Ascending aorta (tissue), 2 donors: ENCODE measurements at regions not wholly inside any gene's neighbourhood (a gene's known extent, or its start where the extent isn't known, plus 50 kb on each side); places are given as distances from the start of the nearest gene placed in this dataset.

Experiments used
- DNase-seq, 2 donors: peaks; one replicate each; pipeline ENCODE4 v3.0.0-alpha.2; 2019; ENCODE audit warnings: low spot score in 2 of 2
- H3K27ac ChIP-seq, 2 donors: fragments of 200-600 bp; sonication (generic); one replicate each; pipeline ENCODE4 v1.5.1; 2016 to 2017; ENCODE audit warnings: mild to moderate bottlenecking in 1 of 2
- H3K27me3 ChIP-seq: fragments of 200-600 bp; sonication (generic); one replicate; pipeline ENCODE4 v1.5.1; 2017
- H3K36me3 ChIP-seq, 2 donors: fragments of 200-600 bp; sonication (generic); one replicate each; pipeline ENCODE4 v1.5.1; 2016
- H3K4me1 ChIP-seq, 2 donors: fragments of 200-600 bp; sonication (generic); one replicate each; pipeline ENCODE4 v1.5.1; 2016 to 2017; ENCODE audit warnings: mild to moderate bottlenecking in 1 of 2
- H3K4me3 ChIP-seq, 2 donors: fragments of 200-600 bp; sonication (generic); one replicate each; pipeline ENCODE4 v1.5.1; 2016 to 2017; ENCODE audit warnings: mild to moderate bottlenecking in 1 of 2
- H3K9me3 ChIP-seq, 2 donors: fragments of 200-600 bp; sonication (generic); one replicate each; pipeline ENCODE4 v1.5.1; 2016
- intact Hi-C: fragments of 100-400 bp; cut with DNase I; formaldehyde crosslinking; loops from one replicate; pipeline ENCODE4 v1.15.1; 2023
- TF ChIP-seq, protein P1 (sequence below), 3 experiments: fragments of 200-600 bp in 2 of 3; fragments of 450-650 bp in 1 of 3; sonication (generic) in 2 of 3; IDR thresholded peaks; one replicate each; pipeline ENCODE4 v1.5.1; 2016 to 2019; ENCODE audit warnings: antibody characterized with exemption in 3 of 3, mild to moderate bottlenecking in 1 of 3, moderate library complexity in 1 of 3

DNA sequence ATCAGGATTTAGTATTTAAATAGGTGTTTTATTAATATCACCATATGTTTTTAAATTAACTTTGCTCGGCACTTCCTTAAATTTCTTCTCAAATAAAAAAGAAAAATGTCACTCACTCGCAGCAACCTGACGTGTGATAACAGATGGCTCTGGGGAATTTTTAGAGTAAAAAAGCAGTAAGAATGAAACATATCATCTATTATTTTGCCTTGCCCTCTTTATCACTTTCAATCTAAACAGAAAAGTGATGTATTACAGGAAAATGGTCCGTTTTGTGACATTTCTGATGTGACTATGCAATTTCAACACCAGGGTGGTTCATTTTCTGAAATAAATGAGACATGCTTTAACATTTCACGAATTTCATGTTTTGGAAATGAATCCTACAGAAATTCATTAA is 1368.0 kb upstream of the LRRTM1 start:
- no peak for DNase-seq
- Histone ChIP-seq H3K4me3 (no peak overlapping the region), H3K27ac (no peak overlapping the region), H3K4me1 (no peaks in the 10 kb centered on the region), H3K27me3 (no peaks in the 10 kb centered on the region), H3K36me3 (no peaks in the 10 kb centered on the region), H3K9me3 (no peaks in the 10 kb centered on the region)
- intact Hi-C loops, result no loop called here
- TF ChIP-seq, protein P1, sequence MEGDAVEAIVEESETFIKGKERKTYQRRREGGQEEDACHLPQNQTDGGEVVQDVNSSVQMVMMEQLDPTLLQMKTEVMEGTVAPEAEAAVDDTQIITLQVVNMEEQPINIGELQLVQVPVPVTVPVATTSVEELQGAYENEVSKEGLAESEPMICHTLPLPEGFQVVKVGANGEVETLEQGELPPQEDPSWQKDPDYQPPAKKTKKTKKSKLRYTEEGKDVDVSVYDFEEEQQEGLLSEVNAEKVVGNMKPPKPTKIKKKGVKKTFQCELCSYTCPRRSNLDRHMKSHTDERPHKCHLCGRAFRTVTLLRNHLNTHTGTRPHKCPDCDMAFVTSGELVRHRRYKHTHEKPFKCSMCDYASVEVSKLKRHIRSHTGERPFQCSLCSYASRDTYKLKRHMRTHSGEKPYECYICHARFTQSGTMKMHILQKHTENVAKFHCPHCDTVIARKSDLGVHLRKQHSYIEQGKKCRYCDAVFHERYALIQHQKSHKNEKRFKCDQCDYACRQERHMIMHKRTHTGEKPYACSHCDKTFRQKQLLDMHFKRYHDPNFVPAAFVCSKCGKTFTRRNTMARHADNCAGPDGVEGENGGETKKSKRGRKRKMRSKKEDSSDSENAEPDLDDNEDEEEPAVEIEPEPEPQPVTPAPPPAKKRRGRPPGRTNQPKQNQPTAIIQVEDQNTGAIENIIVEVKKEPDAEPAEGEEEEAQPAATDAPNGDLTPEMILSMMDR (IDR thresholded peaks at IDR 0.05), result no peak

DNA sequence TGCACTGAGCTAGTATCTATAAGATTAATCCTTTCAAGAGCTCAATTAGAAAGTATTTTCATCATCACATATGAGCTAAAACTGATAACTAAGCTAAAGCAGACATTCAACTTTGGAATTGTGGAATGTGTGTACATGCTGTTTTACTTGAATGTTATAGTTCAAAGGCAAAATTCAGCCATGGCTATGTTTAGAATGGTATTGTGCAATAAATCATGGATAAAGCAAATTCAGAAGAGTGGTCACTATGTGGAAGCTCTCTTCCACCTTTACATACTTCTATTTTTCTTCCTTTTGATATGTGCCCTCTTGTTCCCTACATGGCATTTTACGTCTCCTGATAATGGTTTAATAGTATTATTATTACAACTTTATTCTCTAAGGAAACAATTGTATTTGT is 1366.3 kb upstream of the LRRTM1 start:
- TF ChIP-seq, protein P1 (IDR thresholded peaks at IDR 0.05), result no peak
- no peak for DNase-seq
- H3K36me3 ChIP-seq, result no peaks in the 10 kb centered on the region
- no peak overlapping the region for H3K4me3 ChIP-seq
- H3K9me3 ChIP-seq, result no peaks in the 10 kb centered on the region
- intact Hi-C loops, result no loop called here
- H3K27me3 ChIP-seq, result no peaks in the 10 kb centered on the region
- H3K4me1 ChIP-seq, result no peaks in the 10 kb centered on the region
- no peak overlapping the region for H3K27ac ChIP-seq

- Histone ChIP-seq H3K4me3 (no peak overlapping the region), H3K4me1 (no peaks in the 10 kb centered on the region), H3K27me3 (no peaks in the 10 kb centered on the region), H3K27ac (no peak overlapping the region), H3K9me3 (peaks cover 0 to 8% of the 10 kb centered on the region in 2 donors), H3K36me3 (no peaks in the 10 kb centered on the region)
- DNase-seq, result no peak
- TF ChIP-seq, protein P1 (IDR thresholded peaks at IDR 0.05), result no peak
- intact Hi-C loops, result no loop called here
Measured at GRCh38 chr2:81661081-81661480, 1356.5 kb upstream of the LRRTM1 start.

DNA sequence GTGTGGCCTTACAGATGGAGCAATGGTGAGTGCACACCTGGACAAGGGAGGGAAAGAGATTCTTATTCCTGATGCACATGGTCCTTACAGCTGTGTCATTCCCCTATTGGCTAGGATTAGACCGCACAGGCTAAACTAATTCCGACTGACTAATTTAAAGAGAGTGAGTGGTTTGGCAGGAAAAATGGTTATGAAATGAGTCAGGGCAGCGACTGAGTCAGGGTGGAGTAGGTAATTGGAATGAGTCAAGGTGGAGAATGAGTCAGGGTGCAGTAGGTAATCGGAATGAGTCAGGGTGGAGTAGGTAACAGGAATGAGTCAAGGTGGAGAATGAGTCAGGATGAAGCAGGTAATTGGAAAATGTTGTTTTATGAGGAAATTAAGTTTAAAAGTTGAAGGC is 1353.7 kb upstream of the LRRTM1 start:
- TF ChIP-seq, protein P1 (IDR thresholded peaks at IDR 0.05), result no peak
- intact Hi-C loops, result no loop called here
- H3K27ac ChIP-seq, result no peak overlapping the region
- peaks cover 0 to 8% of the 10 kb centered on the region in 2 donors for H3K9me3 ChIP-seq
- no peak for DNase-seq
- no peaks in the 10 kb centered on the region for H3K36me3 ChIP-seq
- no peaks in the 10 kb centered on the region for H3K4me1 ChIP-seq
- H3K4me3 ChIP-seq, result no peak overlapping the region
- no peaks in the 10 kb centered on the region for H3K27me3 ChIP-seq

DNA sequence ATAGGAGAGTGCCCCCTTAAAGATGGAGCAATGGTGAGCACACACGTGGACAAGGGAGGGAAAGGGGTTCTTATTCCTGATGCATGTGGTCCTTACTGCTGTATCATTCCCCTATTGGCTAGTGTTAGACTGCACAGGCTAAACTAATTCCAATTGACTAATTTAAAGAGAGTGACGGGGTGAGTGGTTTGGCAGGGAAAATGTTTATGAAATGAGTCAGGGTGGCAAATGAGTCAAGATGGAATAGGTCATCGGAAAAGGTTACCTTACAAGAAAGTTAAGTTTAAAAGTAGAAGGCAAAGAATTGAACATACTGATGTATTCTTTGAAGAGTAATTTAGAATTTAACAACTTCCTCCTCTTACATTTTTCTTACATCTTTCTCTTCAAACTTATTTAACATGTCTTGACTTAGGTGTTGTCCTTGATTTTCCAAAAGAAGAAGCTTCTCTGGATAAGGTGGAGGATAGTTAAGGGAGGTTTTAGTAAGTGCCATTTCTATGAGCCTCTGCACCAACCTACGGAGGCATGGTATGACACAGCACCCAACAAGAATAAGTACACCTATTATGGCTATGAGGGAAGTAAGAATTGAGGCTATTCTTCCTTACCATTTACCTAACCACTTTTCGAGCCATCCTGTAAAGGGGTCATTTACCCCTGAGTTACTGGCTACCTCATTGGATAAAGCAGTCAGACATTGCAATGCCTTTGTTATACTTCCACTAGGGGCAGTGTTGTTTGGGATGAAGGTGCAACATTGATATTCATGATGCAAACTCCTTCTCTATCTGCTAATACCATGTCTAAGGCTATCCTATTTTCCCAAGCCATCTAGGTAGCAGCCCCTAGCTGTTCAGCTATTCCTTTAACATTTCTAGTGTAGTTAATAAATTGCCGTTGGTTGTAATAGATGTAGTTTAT is 1345.8 kb upstream of the LRRTM1 start:
- intact Hi-C loops, result no loop called here
- Histone ChIP-seq H3K9me3 (no peaks in the 10 kb centered on the region), H3K27me3 (no peaks in the 10 kb centered on the region), H3K4me3 (no peak overlapping the region), H3K36me3 (no peaks in the 10 kb centered on the region), H3K27ac (no peak overlapping the region), H3K4me1 (no peaks in the 10 kb centered on the region)
- DNase-seq, result no peak
- TF ChIP-seq, protein P1 (IDR thresholded peaks at IDR 0.05), result no peak
